ENCODE measurements at regions not wholly inside any gene's neighbourhood (a gene's known extent, or its start where the extent isn't known, plus 50 kb on each side); places are given as distances from the start of the nearest gene placed in this dataset.
"Not testable (repeated sequence)": the region's sequence is repeated elsewhere in the genome, so short reads cannot be mapped to it uniquely, and the experiment has no call there.

DNA sequence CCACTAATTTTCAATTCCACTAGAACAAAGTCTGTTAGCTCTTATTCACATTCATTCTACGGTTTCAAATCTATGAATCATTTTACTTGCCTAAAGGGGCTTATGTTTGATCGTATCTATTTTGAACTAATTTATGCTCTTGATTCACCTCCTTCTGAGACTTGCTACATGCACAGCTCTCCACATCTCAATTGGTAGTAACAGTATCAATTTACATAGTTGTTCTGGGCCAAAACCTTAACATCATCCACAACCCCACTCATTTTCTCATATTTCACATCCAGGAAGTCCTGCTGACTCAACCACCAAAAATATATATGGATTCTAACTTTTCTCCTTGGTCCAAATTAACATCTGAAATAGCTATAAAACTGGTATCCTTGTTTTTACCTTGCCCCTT is 208.6 kb downstream of the RASSF9 start:
- intact Hi-C loops (cut with DNase I) = no loop called here
- 84% methylated on average over 2 of the region's 2 CpGs for WGBS
- TF ChIP-seq POLR2A (IDR thresholded peaks at IDR 0.05) (no peak), POLR2AphosphoS5 (IDR thresholded peaks at IDR 0.05) (no peak)
- TF ChIP-seq, protein P1, sequence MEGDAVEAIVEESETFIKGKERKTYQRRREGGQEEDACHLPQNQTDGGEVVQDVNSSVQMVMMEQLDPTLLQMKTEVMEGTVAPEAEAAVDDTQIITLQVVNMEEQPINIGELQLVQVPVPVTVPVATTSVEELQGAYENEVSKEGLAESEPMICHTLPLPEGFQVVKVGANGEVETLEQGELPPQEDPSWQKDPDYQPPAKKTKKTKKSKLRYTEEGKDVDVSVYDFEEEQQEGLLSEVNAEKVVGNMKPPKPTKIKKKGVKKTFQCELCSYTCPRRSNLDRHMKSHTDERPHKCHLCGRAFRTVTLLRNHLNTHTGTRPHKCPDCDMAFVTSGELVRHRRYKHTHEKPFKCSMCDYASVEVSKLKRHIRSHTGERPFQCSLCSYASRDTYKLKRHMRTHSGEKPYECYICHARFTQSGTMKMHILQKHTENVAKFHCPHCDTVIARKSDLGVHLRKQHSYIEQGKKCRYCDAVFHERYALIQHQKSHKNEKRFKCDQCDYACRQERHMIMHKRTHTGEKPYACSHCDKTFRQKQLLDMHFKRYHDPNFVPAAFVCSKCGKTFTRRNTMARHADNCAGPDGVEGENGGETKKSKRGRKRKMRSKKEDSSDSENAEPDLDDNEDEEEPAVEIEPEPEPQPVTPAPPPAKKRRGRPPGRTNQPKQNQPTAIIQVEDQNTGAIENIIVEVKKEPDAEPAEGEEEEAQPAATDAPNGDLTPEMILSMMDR (IDR thresholded peaks at IDR 0.05) = no peak
- Histone ChIP-seq H3K9me3 (no peaks in the 10 kb centered on the region), H3K36me3 (no peaks in the 10 kb centered on the region), H3K4me1 (replicated peaks) (no peaks in the 10 kb centered on the region), H3K4me3 (no peak overlapping the region), H3K27me3 (replicated peaks; ENCODE audit: insufficient read depth) (no peaks in the 10 kb centered on the region), H3K27ac (no peak overlapping the region)
- DNase-seq (ENCODE audit: low spot score) = no peak

- WGBS = 92% methylated on average over 2 of the region's 2 CpGs
- H3K4me3 ChIP-seq; H3K27me3 ChIP-seq (replicated peaks; ENCODE audit: insufficient read depth); H3K9me3 ChIP-seq; H3K36me3 ChIP-seq; DNase-seq (ENCODE audit: low spot score); H3K4me1 ChIP-seq (replicated peaks); H3K27ac ChIP-seq; intact Hi-C loops (cut with DNase I): not testable (repeated sequence)
Measured at GRCh38 chr12:85628562-85628961, 207.6 kb downstream of the RASSF9 start.

DNA sequence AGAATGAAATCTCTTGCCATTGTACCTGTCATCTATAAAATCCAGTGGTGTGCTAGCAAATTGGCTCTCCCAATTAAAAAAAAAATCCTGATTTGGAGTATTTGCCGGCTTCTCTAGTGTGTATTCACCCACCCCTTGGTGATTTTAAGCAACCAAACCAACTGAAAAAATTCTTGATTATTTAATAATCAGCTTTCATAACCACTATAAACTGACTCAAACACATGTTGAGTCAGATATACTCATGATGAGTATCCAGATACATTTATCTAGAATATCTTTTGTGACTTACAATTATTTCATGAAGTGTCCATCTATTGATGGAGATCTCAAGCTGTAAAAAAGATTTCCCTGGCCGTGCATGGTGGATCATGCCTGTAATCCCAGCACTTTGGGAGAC is 205.4 kb downstream of the RASSF9 start:
- H3K27me3 ChIP-seq (replicated peaks; ENCODE audit: insufficient read depth) = no peaks in the 10 kb centered on the region

DNA sequence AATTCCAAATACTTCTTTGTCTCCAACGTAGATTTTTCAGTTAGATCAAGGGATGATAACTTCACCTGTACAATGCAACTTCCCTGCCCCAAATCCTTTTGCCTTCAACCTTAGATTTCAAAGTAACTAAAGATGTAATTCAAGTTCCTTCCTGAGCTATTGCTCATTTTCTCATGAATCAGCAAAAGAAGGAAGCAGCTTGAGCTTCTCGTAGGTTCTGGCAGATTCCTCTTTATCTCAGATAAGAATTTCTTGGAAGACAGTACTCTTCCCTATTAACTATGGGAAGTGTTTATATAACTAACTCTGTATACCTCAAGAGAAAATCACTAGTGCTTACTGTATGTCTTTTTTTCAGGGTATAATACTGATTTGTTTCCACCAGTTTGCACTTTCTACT is 203.8 kb downstream of the RASSF9 start:
- no peaks in the 10 kb centered on the region for H3K4me1 ChIP-seq (replicated peaks)
- no peaks in the 10 kb centered on the region for H3K27me3 ChIP-seq (replicated peaks; ENCODE audit: insufficient read depth)
- no peaks in the 10 kb centered on the region for H3K9me3 ChIP-seq
- WGBS = 1% methylated on average over 2 of the region's 2 CpGs
- H3K27ac ChIP-seq = no peak overlapping the region
- no peak overlapping the region for H3K4me3 ChIP-seq
- H3K36me3 ChIP-seq = no peaks in the 10 kb centered on the region
- intact Hi-C loops (cut with DNase I) = no loop called here
- TF ChIP-seq POLR2AphosphoS5 (IDR thresholded peaks at IDR 0.05) = no peak
- TF ChIP-seq, protein P1 (IDR thresholded peaks at IDR 0.05) = no peak
- TF ChIP-seq POLR2A (IDR thresholded peaks at IDR 0.05) = no peak
- DNase-seq (ENCODE audit: low spot score) = no peak

More for the DNA sequence above, 205.4 kb downstream of the RASSF9 start:
- H3K9me3 ChIP-seq = no peaks in the 10 kb centered on the region
- DNase-seq (ENCODE audit: low spot score) = no peak
- no peaks in the 10 kb centered on the region for H3K4me1 ChIP-seq (replicated peaks)
- no peaks in the 10 kb centered on the region for H3K36me3 ChIP-seq
- H3K4me3 ChIP-seq = no peak overlapping the region
- intact Hi-C loops (cut with DNase I) = no loop called here
- 78% methylated on average over 2 of the region's 2 CpGs for whole genome bisulfite sequencing
- TF ChIP-seq POLR2AphosphoS5 (IDR thresholded peaks at IDR 0.05) = no peak
- TF ChIP-seq, protein P1 (IDR thresholded peaks at IDR 0.05) = no peak
- no peak for TF ChIP-seq POLR2A (IDR thresholded peaks at IDR 0.05)
- H3K27ac ChIP-seq = no peak overlapping the region

GRCh38 chr12:85633491-85633890 is 202.7 kb downstream of the RASSF9 start:
- no peaks in the 10 kb centered on the region for H3K36me3 ChIP-seq
- H3K4me1 ChIP-seq (replicated peaks) = no peaks in the 10 kb centered on the region
- intact Hi-C loops (cut with DNase I) = no loop called here
- no peaks in the 10 kb centered on the region for H3K27me3 ChIP-seq (replicated peaks; ENCODE audit: insufficient read depth)
- WGBS = 93% methylated on average over 1 of the region's 1 CpG
- DNase-seq (ENCODE audit: low spot score) = no peak
- H3K4me3 ChIP-seq = no peak overlapping the region
- no peaks in the 10 kb centered on the region for H3K9me3 ChIP-seq
- H3K27ac ChIP-seq = no peak overlapping the region
- TF ChIP-seq, protein P1 (IDR thresholded peaks at IDR 0.05) = no peak
- no peak for TF ChIP-seq POLR2A (IDR thresholded peaks at IDR 0.05)
- no peak for TF ChIP-seq POLR2AphosphoS5 (IDR thresholded peaks at IDR 0.05)
